Caco-2 (cell line): ENCODE measurements at regions not wholly inside any gene's neighbourhood (a gene's known extent, or its start where the extent isn't known, plus 50 kb on each side); places are given as distances from the start of the nearest gene placed in this dataset.

ENCODE experiments used
- BruUV-seq: library from RNA; stranded (reverse); fragments of 400-500 nt; replicated peaks from 2 replicates; lab custom pipeline; 2021; lab: Mats Ljungman, UMichigan
- CTCF ChIA-PET: fragments of 300-600 bp; sonication (Branson Sonifier 250); formaldehyde crosslinking; loops from one replicate; lab custom pipeline; 2022; ENCODE audit warnings: antibody characterized with exemption; lab: Charles Lee
- POLR2A ChIA-PET: fragments of 300-600 bp; sonication (Branson Sonifier 250); formaldehyde crosslinking; loops from one replicate; lab custom pipeline; 2022; ENCODE audit warnings: antibody characterized with exemption; lab: Charles Lee
- DNase-seq, 2 experiments: peaks; one replicate each; pipeline versions ENCODE4 v3.0.0 to v3.0.0-alpha.2; 2020 to 2022
- H3K27me3 ChIP-seq: replicated peaks from 2 replicates; pipeline ENCODE4 v1.6.0; 2011; ENCODE audit warnings: low read length; ENCODE audit not compliant: control insufficient read depth, insufficient read depth
- H3K36me3 ChIP-seq: 2 replicates; pipeline ENCODE4 v1.5.1; 2011; ENCODE audit warnings: low read length; ENCODE audit not compliant: control insufficient read depth, insufficient read depth
- H3K4me1 ChIP-seq: fragments of 250-450 bp; sonication (Bioruptor Pico); 2 replicates; pipeline ENCODE4 v1.5.1; 2020; ENCODE audit warnings: mild to moderate bottlenecking
- H3K4me3 ChIP-seq: 2 replicates; pipeline ENCODE4 v1.5.1; 2011; ENCODE audit warnings: low read depth, mild to moderate bottlenecking, control low read depth, low read length
- H3K9me3 ChIP-seq: fragments of 250-450 bp; sonication (Bioruptor Pico); 2 replicates; pipeline ENCODE4 v1.5.1; 2020; ENCODE audit warnings: mild to moderate bottlenecking, moderate library complexity
- H3K27ac Mint-ChIP-seq: one replicate; pipeline ENCODE4 v1.8.0; 2022; ENCODE audit warnings: mixed read lengths; ENCODE audit not compliant: unreplicated experiment
- H3K27me3 Mint-ChIP-seq: one replicate; pipeline ENCODE4 v1.8.0; 2022; ENCODE audit warnings: mixed read lengths; ENCODE audit not compliant: insufficient read depth, unreplicated experiment
- H3K36me3 Mint-ChIP-seq: one replicate; pipeline ENCODE4 v1.8.0; 2022; ENCODE audit warnings: mild to moderate bottlenecking, mixed read lengths; ENCODE audit not compliant: insufficient read depth, unreplicated experiment
- H3K4me1 Mint-ChIP-seq: one replicate; pipeline ENCODE4 v1.8.0; 2022; ENCODE audit warnings: low read depth, mixed read lengths; ENCODE audit not compliant: unreplicated experiment
- H3K4me3 Mint-ChIP-seq: one replicate; pipeline ENCODE4 v1.8.0; 2022; ENCODE audit warnings: mild to moderate bottlenecking, moderate library complexity, mixed read lengths; ENCODE audit not compliant: unreplicated experiment
- H3K9me3 Mint-ChIP-seq: one replicate; pipeline ENCODE4 v1.8.0; 2022; ENCODE audit warnings: mixed read lengths; ENCODE audit not compliant: unreplicated experiment
- intact Hi-C: fragments of 100-400 bp; cut with micrococcal nuclease; formaldehyde crosslinking; loops from one replicate; pipeline ENCODE4 v1.10.0; 2022; ENCODE audit not compliant: unreplicated experiment
- TF ChIP-seq, protein P1 (sequence below), 2 experiments: fragments of 200-600 bp in 1 of 2; IDR thresholded peaks; 1 replicate in 1 of 2; 2 replicates in 1 of 2; pipeline versions ENCODE4 v1.5.1 to v1.8.0; 2011 to 2022; ENCODE audit warnings: antibody characterized with exemption in 1 of 2, control low read depth in 1 of 2, inconsistent platforms in 1 of 2, low read depth in 1 of 2, low read length in 1 of 2, mild to moderate bottlenecking in 1 of 2, moderate library complexity in 1 of 2; ENCODE audit not compliant: insufficient read depth in 1 of 2, severe bottlenecking in 1 of 2, unreplicated experiment in 1 of 2

DNA sequence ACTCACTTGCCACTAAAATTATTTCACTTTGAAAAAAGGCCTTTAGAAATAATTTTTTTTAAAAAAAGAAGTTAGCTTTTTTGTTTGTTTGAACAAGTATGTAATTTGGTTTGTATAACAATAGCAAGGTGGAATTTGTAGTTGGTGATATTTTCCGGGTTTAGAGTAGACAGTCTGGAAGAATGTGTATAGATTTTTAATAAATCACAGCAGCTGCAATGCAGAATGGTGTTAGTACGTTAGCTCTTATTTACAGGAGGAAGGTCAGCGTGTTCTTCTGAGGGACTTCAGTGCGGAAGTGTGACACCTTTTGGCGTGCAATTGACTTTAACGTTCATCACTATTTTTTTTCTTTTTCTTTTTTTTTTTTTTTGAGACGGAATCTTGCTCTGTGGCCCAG lies 115.4 kb downstream of the PLEKHG1 start:
- no peaks in the 10 kb centered on the region for H3K36me3 ChIP-seq
- ChIA-PET CTCF (no interaction called here), POLR2A (no interaction called here)
- Mint-ChIP-seq H3K4me1 (peaks cover 49% of the 10 kb centered on the region), H3K27me3 (no peaks in the 10 kb centered on the region), H3K9me3 (peaks cover 9% of the 10 kb centered on the region), H3K36me3 (peaks cover 13% of the 10 kb centered on the region), H3K4me3 (no peak overlapping the region), H3K27ac (no peak overlapping the region)
- intact Hi-C loops: no loop called here
- H3K4me3 ChIP-seq: no peak overlapping the region
- peaks cover 48% of the 10 kb centered on the region for H3K4me1 ChIP-seq
- TF ChIP-seq, protein P1, sequence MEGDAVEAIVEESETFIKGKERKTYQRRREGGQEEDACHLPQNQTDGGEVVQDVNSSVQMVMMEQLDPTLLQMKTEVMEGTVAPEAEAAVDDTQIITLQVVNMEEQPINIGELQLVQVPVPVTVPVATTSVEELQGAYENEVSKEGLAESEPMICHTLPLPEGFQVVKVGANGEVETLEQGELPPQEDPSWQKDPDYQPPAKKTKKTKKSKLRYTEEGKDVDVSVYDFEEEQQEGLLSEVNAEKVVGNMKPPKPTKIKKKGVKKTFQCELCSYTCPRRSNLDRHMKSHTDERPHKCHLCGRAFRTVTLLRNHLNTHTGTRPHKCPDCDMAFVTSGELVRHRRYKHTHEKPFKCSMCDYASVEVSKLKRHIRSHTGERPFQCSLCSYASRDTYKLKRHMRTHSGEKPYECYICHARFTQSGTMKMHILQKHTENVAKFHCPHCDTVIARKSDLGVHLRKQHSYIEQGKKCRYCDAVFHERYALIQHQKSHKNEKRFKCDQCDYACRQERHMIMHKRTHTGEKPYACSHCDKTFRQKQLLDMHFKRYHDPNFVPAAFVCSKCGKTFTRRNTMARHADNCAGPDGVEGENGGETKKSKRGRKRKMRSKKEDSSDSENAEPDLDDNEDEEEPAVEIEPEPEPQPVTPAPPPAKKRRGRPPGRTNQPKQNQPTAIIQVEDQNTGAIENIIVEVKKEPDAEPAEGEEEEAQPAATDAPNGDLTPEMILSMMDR (IDR thresholded peaks at IDR 0.05; ENCODE audit: insufficient read depth in 1 of 2, low read depth in 1 of 2, low read length in 1 of 2, severe bottlenecking in 1 of 2, unreplicated experiment in 1 of 2): no peak
- H3K27me3 ChIP-seq: no peaks in the 10 kb centered on the region
- no peak for DNase-seq
- no TSS peak for BruUV-seq
- no peaks in the 10 kb centered on the region for H3K9me3 ChIP-seq

DNA sequence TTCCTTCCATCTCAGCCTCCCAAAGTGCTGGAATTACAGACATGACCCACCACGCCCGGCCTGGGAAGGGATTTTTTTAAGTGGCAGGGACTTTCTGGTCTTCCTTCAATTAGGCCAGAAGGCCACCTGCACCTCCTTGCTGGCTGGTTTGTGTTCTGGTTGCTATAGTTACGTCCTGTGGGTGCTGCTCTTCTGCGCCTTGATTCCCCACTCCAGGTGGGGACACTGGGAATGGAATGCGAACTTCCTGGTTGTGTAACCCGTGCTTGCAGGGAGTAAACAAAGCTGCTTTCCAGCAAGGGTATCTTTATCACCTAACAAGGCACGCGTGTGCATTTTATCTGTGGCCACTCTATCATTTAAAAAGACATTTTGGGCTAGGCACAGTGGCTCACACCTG lies 117.7 kb downstream of the PLEKHG1 start:
- POLR2A ChIA-PET: no interaction called here
- Mint-ChIP-seq H3K4me1 (peaks cover 46% of the 10 kb centered on the region), H3K9me3 (peaks cover 9% of the 10 kb centered on the region), H3K36me3 (peaks cover 24% of the 10 kb centered on the region), H3K4me3 (no peak overlapping the region), H3K27ac (peak overlapping the region; percentile 89), H3K27me3 (no peaks in the 10 kb centered on the region)
- Histone ChIP-seq H3K27me3 (no peaks in the 10 kb centered on the region), H3K4me1 (peaks cover 52% of the 10 kb centered on the region), H3K4me3 (no peak overlapping the region), H3K9me3 (no peaks in the 10 kb centered on the region), H3K36me3 (no peaks in the 10 kb centered on the region)
- peak; percentile 81 to 86 for DNase-seq
- intact Hi-C loops: no loop called here
- CTCF ChIA-PET: no interaction called here
- BruUV-seq: no TSS peak
- TF ChIP-seq, protein P1 (IDR thresholded peaks at IDR 0.05; ENCODE audit: insufficient read depth in 1 of 2, low read depth in 1 of 2, low read length in 1 of 2, severe bottlenecking in 1 of 2, unreplicated experiment in 1 of 2): no peak

DNA sequence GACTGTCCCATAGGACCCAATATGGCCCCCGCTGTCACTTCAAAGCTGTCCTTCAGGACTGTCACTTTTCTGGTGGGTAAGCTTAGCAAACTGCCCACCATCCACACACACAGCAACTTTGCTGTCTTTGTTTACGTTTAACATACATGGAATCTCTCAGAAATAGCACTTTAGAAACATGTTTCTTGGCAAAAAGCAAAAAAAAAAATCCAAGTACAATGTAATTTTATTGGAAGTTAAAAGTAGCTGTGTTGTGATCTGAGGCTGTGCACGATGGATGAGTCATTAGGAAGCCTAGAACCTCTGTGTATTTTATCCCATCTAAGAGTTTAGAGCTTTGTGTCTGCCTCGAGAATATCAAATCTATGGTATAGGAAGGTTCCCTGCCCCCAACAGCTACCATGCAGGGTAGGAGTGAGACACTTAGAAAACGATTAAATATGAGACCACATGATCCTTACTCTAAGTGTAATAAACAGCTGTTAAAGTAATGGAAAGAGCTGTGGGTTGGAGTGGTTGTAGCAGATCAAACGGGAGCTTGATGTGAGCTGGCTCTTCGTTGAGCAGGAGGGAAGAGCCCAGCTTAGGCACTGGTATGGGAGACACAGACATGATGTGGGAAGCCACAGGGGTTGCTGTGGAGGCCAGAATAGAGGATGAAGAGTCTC lies 119.5 kb downstream of the PLEKHG1 start:
- TF ChIP-seq, protein P1 (IDR thresholded peaks at IDR 0.05; ENCODE audit: insufficient read depth in 1 of 2, low read depth in 1 of 2, low read length in 1 of 2, severe bottlenecking in 1 of 2, unreplicated experiment in 1 of 2): no peak
- intact Hi-C loops: no loop called here
- Mint-ChIP-seq H3K27ac (peak overlapping the region; percentile 62), H3K9me3 (peaks cover 9% of the 10 kb centered on the region), H3K4me3 (no peak overlapping the region), H3K27me3 (no peaks in the 10 kb centered on the region), H3K36me3 (peaks cover 31% of the 10 kb centered on the region), H3K4me1 (peaks cover 34% of the 10 kb centered on the region)
- DNase-seq: no peak
- Histone ChIP-seq H3K27me3 (no peaks in the 10 kb centered on the region), H3K4me3 (no peak overlapping the region), H3K4me1 (peaks cover 34% of the 10 kb centered on the region), H3K36me3 (no peaks in the 10 kb centered on the region), H3K9me3 (no peaks in the 10 kb centered on the region)
- ChIA-PET POLR2A (interaction anchor here (0.6 kb wide), 1 partner anchor 33 kb away, joined by 4 read pairs; no protein-coding TSS in a partner anchor), CTCF (interaction anchor here (1.1 to 1.7 kb wide), 3 partner anchors 23 to 301 kb away, joined by 4 to 6 read pairs (median 6); no protein-coding TSS in a partner anchor)
- BruUV-seq: no TSS peak
